GM12878 (cell line): ENCODE measurements at regions not wholly inside any gene's neighbourhood (a gene's known extent, or its start where the extent isn't known, plus 50 kb on each side); places are given as distances from the start of the nearest gene placed in this dataset.

ENCODE experiments used
- ATAC-seq: fragments of 200-7000 bp; cut with Tn5 transposase; 3 replicates; pipeline ENCODE4 v1.9.1; 2020; ENCODE audit warnings: mild to moderate bottlenecking, moderate library complexity
- BruUV-seq: library from RNA; stranded (reverse); fragments of 400-500 nt; replicated peaks from 2 replicates; lab custom pipeline; 2021; lab: Mats Ljungman, UMichigan
- CTCF ChIA-PET: fragments of 300-600 bp; sonication (Branson Sonifier 250); formaldehyde crosslinking; extraction: SDS; loops from one replicate; lab custom pipeline; 2021; ENCODE audit warnings: inconsistent platforms; lab: Yijun Ruan, JAX
- POLR2A ChIA-PET: fragments of 350-600 bp; formaldehyde crosslinking; extraction: SDS; loops from one replicate; lab custom pipeline; 2021; ENCODE audit warnings: inconsistent platforms; lab: Charles Lee
- RAD21 ChIA-PET: fragments of 300-600 bp; sonication (Branson Sonifier 250); formaldehyde crosslinking; loops from one replicate; lab custom pipeline; 2023; ENCODE audit warnings: antibody characterized with exemption; ENCODE audit not compliant: unreplicated experiment; lab: Charles Lee
- SMC1A ChIA-PET: fragments of 300-600 bp; sonication (Branson Sonifier 250); formaldehyde crosslinking; loops from one replicate; lab custom pipeline; 2023; ENCODE audit not compliant: unreplicated experiment, uncharacterized antibody; lab: Charles Lee
- DNase-seq: peaks from one replicate; pipeline ENCODE4 v3.0.0-alpha.2; 2011; ENCODE audit warnings: low read depth, low spot score
- FAIRE-seq: peaks from 3 replicates; lab custom pipeline; 2011; peaks lifted over from hg19 to GRCh38; lab: Jason Lieb, UNC
- H2AFZ ChIP-seq: 2 replicates; pipeline ENCODE4 v1.6.0; 2011; ENCODE audit warnings: low read depth, low read length, control low read depth; ENCODE audit not compliant: control insufficient read depth
- H3K27ac ChIP-seq: 2 replicates; pipeline ENCODE4 v1.5.1; 2011; ENCODE audit warnings: control low read depth; ENCODE audit not compliant: control insufficient read depth, insufficient read depth
- H3K27me3 ChIP-seq, 2 experiments: replicated peaks in 1 of 2; 2 replicates each; pipeline versions ENCODE4 v1.6.0 to v1.6.1; 2011; ENCODE audit warnings: low read length in 1 of 2; ENCODE audit not compliant: control insufficient read depth in 2 of 2, insufficient read depth in 2 of 2
- H3K36me3 ChIP-seq, 2 experiments: 2 replicates each; pipeline ENCODE4 v1.5.1; 2011; ENCODE audit warnings: low read length in 1 of 2; ENCODE audit not compliant: control insufficient read depth in 2 of 2, insufficient read depth in 2 of 2
- H3K4me1 ChIP-seq: 2 replicates; pipeline ENCODE4 v1.6.1; 2011; ENCODE audit warnings: mild to moderate bottlenecking, low read length, moderate library complexity, mixed read lengths; ENCODE audit not compliant: control insufficient read depth, insufficient read depth
- H3K4me2 ChIP-seq: 2 replicates; pipeline ENCODE4 v1.6.0; 2011; ENCODE audit warnings: control low read depth; ENCODE audit not compliant: control insufficient read depth, insufficient read depth
- H3K4me3 ChIP-seq: fragments of 200-600 bp; sonication (generic); 2 replicates; pipeline ENCODE4 v1.5.1; 2016
- H3K79me2 ChIP-seq: 2 replicates; pipeline ENCODE4 v1.6.0; 2011; ENCODE audit warnings: low read length; ENCODE audit not compliant: control insufficient read depth, insufficient read depth
- H3K9ac ChIP-seq: 2 replicates; pipeline ENCODE4 v1.8.0; 2011; ENCODE audit warnings: low read length, control low read depth, mixed read lengths; ENCODE audit not compliant: control insufficient read depth, insufficient read depth
- H3K9me3 ChIP-seq: replicated peaks from 3 replicates; pipeline ENCODE4 v1.5.1; 2011; ENCODE audit warnings: mild to moderate bottlenecking, low read length; ENCODE audit not compliant: control insufficient read depth, insufficient read depth
- H4K20me1 ChIP-seq: 2 replicates; pipeline ENCODE4 v1.6.0; 2011; ENCODE audit not compliant: control insufficient read depth, insufficient read depth
- ATF3 ChIP-seq: IDR thresholded peaks from 2 replicates; pipeline ENCODE4 v1.6.1; 2011; ENCODE audit warnings: low read depth, mild to moderate bottlenecking, low read length, moderate library complexity, borderline replicate concordance; ENCODE audit errors: extremely low read depth
- DPF2 ChIP-seq: fragments of 450-650 bp; IDR thresholded peaks from 2 replicates; pipeline ENCODE4 v1.6.1; 2017; ENCODE audit warnings: mild to moderate bottlenecking
- FOXK2 ChIP-seq: fragments of 450-650 bp; IDR thresholded peaks from 2 replicates; pipeline ENCODE4 v1.6.1; 2017; ENCODE audit warnings: mild to moderate bottlenecking, moderate library complexity
- KAT2A ChIP-seq: conservative IDR thresholded peaks from 2 replicates; pipeline ENCODE4 v1.6.1; 2011; ENCODE audit warnings: low read depth, low read length; ENCODE audit not compliant: control insufficient read depth
- MEF2B ChIP-seq: fragments of 450-650 bp; IDR thresholded peaks from 2 replicates; pipeline ENCODE4 v1.6.1; 2018; ENCODE audit warnings: mild to moderate bottlenecking, moderate library complexity; ENCODE audit not compliant: partially characterized antibody, poor library complexity, severe bottlenecking
- NBN ChIP-seq: fragments of 450-650 bp; IDR thresholded peaks from 2 replicates; pipeline ENCODE4 v1.6.1; 2016
- NFIC ChIP-seq: IDR thresholded peaks from 2 replicates; pipeline ENCODE4 v1.6.1; 2012; ENCODE audit warnings: low read depth, mild to moderate bottlenecking, inconsistent platforms, low read length, moderate library complexity
- NRF1 ChIP-seq: conservative IDR thresholded peaks from 2 replicates; pipeline ENCODE4 v1.6.1; 2011; ENCODE audit warnings: mild to moderate bottlenecking, low read depth, low read length, improper control_type of control experiment
- PAX8 ChIP-seq: fragments of 450-650 bp; IDR thresholded peaks from 2 replicates; pipeline ENCODE4 v1.6.1; 2017; ENCODE audit warnings: mild to moderate bottlenecking, moderate library complexity
- POLR2A ChIP-seq: IDR thresholded peaks from 2 replicates; pipeline ENCODE4 v1.6.1; 2011; ENCODE audit warnings: low read depth, mild to moderate bottlenecking, low read length
- TAF1 ChIP-seq: IDR thresholded peaks from 2 replicates; pipeline ENCODE4 v1.6.1; 2011; ENCODE audit warnings: mild to moderate bottlenecking, low read depth, low read length, borderline replicate concordance
- WRNIP1 ChIP-seq: IDR thresholded peaks from 2 replicates; pipeline ENCODE4 v1.6.1; 2011; ENCODE audit warnings: low read depth, low read length, improper control_type of control experiment, borderline replicate concordance
- ZNF592 ChIP-seq: fragments of 450-650 bp; IDR thresholded peaks from 2 replicates; pipeline ENCODE4 v1.6.1; 2017; ENCODE audit warnings: mild to moderate bottlenecking, moderate library complexity
- WGBS: methylation state at CpG from one replicate; pipeline ENCODE4 v1.1.6; 2016; ENCODE audit warnings: low lambda C conversion rate; ENCODE audit not compliant: insufficient replicate concordance, insufficient coverage; ENCODE audit errors: missing lambda C conversion rate; 5-methylcytosine and 5-hydroxymethylcytosine counted together
- in situ Hi-C: fragments of 300-500 bp; cut with MboI; formaldehyde crosslinking; loops from 9 replicates; pipeline ENCODE4 v1.14.3; 2018; ENCODE audit warnings: mixed read lengths
- intact Hi-C: fragments of 100-400 bp; cut with micrococcal nuclease; formaldehyde crosslinking; loops from one replicate; pipeline ENCODE4 v1.14.2; 2022; ENCODE audit not compliant: unreplicated experiment
- TF ChIP-seq, protein P1 (sequence below): IDR thresholded peaks from 2 replicates; pipeline ENCODE4 v1.6.1; 2012; ENCODE audit warnings: low read length, inconsistent platforms

GRCh38 chr12:107254258-107254856 is 161.0 kb upstream of the CRY1 start:
- Histone ChIP-seq H3K4me2 (no peak overlapping the region), H3K79me2 (no peaks in the 10 kb centered on the region), H3K9me3 (no peaks in the 10 kb centered on the region), H3K27ac (no peak overlapping the region), H3K9ac (no peak overlapping the region), H3K4me1 (no peaks in the 10 kb centered on the region), H3K27me3 (no peaks in the 10 kb centered on the region), H3K36me3 (no peaks in the 10 kb centered on the region), H2AFZ (no peak overlapping the region), H3K4me3 (no peak overlapping the region), H4K20me1 (no peaks in the 10 kb centered on the region)
- ChIA-PET RAD21 (no interaction called here), SMC1A (no interaction called here), CTCF (no interaction called here), POLR2A (no interaction called here)
- no TSS peak for BruUV-seq
- ATAC-seq (no peak), FAIRE-seq (no peak), DNase-seq (no peak)
- in situ Hi-C loops = no loop called here
- 4% methylated on average over 5 of the region's 5 CpGs for WGBS
- TF ChIP-seq PAX8 (no peak), ATF3 (no peak), NBN (no peak), POLR2A (no peak), WRNIP1 (no peak)
- TF ChIP-seq, protein P1, sequence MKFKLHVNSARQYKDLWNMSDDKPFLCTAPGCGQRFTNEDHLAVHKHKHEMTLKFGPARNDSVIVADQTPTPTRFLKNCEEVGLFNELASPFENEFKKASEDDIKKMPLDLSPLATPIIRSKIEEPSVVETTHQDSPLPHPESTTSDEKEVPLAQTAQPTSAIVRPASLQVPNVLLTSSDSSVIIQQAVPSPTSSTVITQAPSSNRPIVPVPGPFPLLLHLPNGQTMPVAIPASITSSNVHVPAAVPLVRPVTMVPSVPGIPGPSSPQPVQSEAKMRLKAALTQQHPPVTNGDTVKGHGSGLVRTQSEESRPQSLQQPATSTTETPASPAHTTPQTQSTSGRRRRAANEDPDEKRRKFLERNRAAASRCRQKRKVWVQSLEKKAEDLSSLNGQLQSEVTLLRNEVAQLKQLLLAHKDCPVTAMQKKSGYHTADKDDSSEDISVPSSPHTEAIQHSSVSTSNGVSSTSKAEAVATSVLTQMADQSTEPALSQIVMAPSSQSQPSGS = no peak
- intact Hi-C loops = no loop called here

DNA sequence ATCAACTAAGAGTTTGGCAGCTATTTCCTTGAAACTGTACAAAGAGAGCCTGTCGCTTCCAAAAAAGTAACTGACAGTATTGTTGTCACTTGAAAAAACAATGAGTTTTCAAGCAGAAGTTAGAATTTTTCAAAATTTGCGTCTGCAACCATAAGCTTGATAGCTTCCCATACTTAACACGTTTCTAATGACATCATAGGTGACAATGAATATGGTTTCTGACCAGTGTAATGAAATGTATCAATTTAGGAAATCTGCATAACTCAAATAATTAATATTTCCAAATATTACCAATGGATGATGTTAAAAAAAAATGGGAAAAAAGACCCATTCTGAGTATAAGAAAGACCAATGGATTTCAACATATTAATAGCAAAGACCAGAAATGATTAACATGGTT is 165.4 kb upstream of the CRY1 start:
- H2AFZ ChIP-seq = no peak overlapping the region
- in situ Hi-C loops = no loop called here
- SMC1A ChIA-PET = no interaction called here
- 22% methylated on average over 3 of the region's 3 CpGs for WGBS
- H3K9ac ChIP-seq = no peak overlapping the region
- H3K27me3 ChIP-seq = no peaks in the 10 kb centered on the region
- H3K79me2 ChIP-seq = no peaks in the 10 kb centered on the region
- H3K9me3 ChIP-seq = no peaks in the 10 kb centered on the region
- CTCF ChIA-PET = no interaction called here
- H3K4me1 ChIP-seq = no peaks in the 10 kb centered on the region
- DNase-seq (no peak), ATAC-seq (no peak), FAIRE-seq (no peak)
- H3K4me3 ChIP-seq = no peak overlapping the region
- H3K27ac ChIP-seq = no peak overlapping the region
- intact Hi-C loops = no loop called here
- H3K4me2 ChIP-seq = no peak overlapping the region
- BruUV-seq = no TSS peak
- RAD21 ChIA-PET = no interaction called here
- no peaks in the 10 kb centered on the region for H3K36me3 ChIP-seq
- H4K20me1 ChIP-seq = no peaks in the 10 kb centered on the region
- POLR2A ChIA-PET = no interaction called here
- no peak for TF ChIP-seq ZNF592
- no peak for TF ChIP-seq NFIC
- TF ChIP-seq TAF1 = no peak
- TF ChIP-seq KAT2A = no peak
- no peak for TF ChIP-seq DPF2
- no peak for TF ChIP-seq NRF1
- TF ChIP-seq MEF2B = no peak
- TF ChIP-seq FOXK2 = no peak
